G401.6 (cell line): ENCODE measurements at regions not wholly inside any gene's neighbourhood (a gene's known extent, or its start where the extent isn't known, plus 50 kb on each side); places are given as distances from the start of the nearest gene placed in this dataset.
"Not testable (repeated sequence)": the region's sequence is repeated elsewhere in the genome, so short reads cannot be mapped to it uniquely, and the experiment has no call there.

Experiments used
- FAIRE-seq: peaks from 2 replicates; lab custom pipeline; 2012; peaks lifted over from hg19 to GRCh38; lab: Jason Lieb, UNC

GRCh38 chr10:89952325-89952724 is 250.9 kb downstream of the KIF20B start:
- no peak for FAIRE-seq

GRCh38 chr10:89952751-89953150 is 251.4 kb downstream of the KIF20B start:
- no peak for FAIRE-seq

- no peak for FAIRE-seq
Observed at GRCh38 chr10:89954061-89954460, 252.7 kb downstream of the KIF20B start.

- FAIRE-seq: peak; percentile 85
Observed at GRCh38 chr10:89954787-89955566, 253.6 kb downstream of the KIF20B start.

- no peak for FAIRE-seq
Observed at GRCh38 chr10:89959433-89960110, 258.2 kb downstream of the KIF20B start.

GRCh38 chr10:89963451-89964102 is 262.2 kb downstream of the KIF20B start:
- FAIRE-seq: no peak

GRCh38 chr10:89966211-89966610 is 264.8 kb downstream of the KIF20B start:
- FAIRE-seq: no peak

GRCh38 chr10:89973326-89973725 is 271.9 kb downstream of the KIF20B start:
- no peak for FAIRE-seq

GRCh38 chr10:89975071-89975470 is 273.7 kb downstream of the KIF20B start:
- FAIRE-seq: no peak

- no peak for FAIRE-seq
Observed at GRCh38 chr10:89975771-89976170, 274.4 kb downstream of the KIF20B start.

GRCh38 chr10:89978081-89978480 is 276.7 kb downstream of the KIF20B start:
- FAIRE-seq: no peak

- no peak for FAIRE-seq
Observed at GRCh38 chr10:89979726-89980125, 278.3 kb downstream of the KIF20B start.

GRCh38 chr10:89980166-89980565 is 278.8 kb downstream of the KIF20B start:
- FAIRE-seq: no peak

GRCh38 chr10:89981891-89982290 is 280.5 kb downstream of the KIF20B start:
- no peak for FAIRE-seq

GRCh38 chr10:89985446-89985845 is 284.1 kb downstream of the KIF20B start:
- FAIRE-seq: no peak

GRCh38 chr10:89988361-89988760 is 287.0 kb downstream of the KIF20B start:
- not testable (repeated sequence) for FAIRE-seq

GRCh38 chr10:89992575-89992974 is 291.2 kb downstream of the KIF20B start:
- FAIRE-seq: no peak

GRCh38 chr10:90007226-90007625 is 305.8 kb downstream of the KIF20B start:
- FAIRE-seq: no peak

- FAIRE-seq: not testable (repeated sequence)
Observed at GRCh38 chr10:90011281-90011680, 309.9 kb downstream of the KIF20B start.

- no peak for FAIRE-seq
Observed at GRCh38 chr10:90018819-90019218, 317.4 kb downstream of the KIF20B start.

- no peak for FAIRE-seq
Observed at GRCh38 chr10:90020506-90020905, 319.1 kb downstream of the KIF20B start.

- FAIRE-seq: no peak
Observed at GRCh38 chr10:90023950-90024349, 322.6 kb downstream of the KIF20B start.

- FAIRE-seq: no peak
Observed at GRCh38 chr10:90028312-90028711, 326.9 kb downstream of the KIF20B start.
